ENCODE measurements at regions not wholly inside any gene's neighbourhood (a gene's known extent, or its start where the extent isn't known, plus 50 kb on each side); places are given as distances from the start of the nearest gene placed in this dataset.

DNA sequence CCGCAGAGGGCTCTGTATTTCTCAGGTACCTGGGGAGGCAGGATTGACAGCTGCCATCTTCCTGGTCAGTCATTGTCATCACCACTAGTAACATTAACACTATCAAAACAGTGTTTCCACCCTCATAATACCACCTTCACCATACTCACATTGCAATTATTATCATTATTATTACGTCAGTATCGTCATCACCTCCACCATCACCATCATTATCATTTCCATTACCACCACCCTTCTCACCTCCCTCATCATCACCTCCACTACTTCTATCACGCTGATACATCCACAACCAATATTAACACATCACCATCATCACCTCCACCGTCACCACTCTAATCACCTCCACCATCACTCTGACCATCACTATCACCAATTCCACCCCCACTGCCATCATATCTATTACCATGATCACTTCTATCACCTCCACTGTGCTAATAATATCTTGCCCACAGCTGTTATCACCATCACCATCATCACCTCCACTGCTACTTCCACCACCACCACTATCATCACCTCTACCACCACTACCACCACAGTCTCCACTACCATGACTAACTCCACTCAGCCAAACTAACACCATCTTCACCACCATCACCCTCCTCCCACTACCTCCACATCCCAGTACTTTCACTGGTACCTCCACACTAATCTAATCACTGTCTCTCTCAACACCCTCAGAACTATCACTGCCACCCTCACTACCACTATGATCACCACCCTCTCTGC is 196.4 kb downstream of the RPS24 start:
- H3K4me1 Mint-ChIP-seq, result no peaks in the 10 kb centered on the region
- H3K27me3 Mint-ChIP-seq, result peaks cover 8% of the 10 kb centered on the region
- ATAC-seq (ENCODE audit: low read depth), result no peak
- H3K27ac Mint-ChIP-seq, result no peak overlapping the region
- CTCF ChIA-PET, result no interaction called here
- Histone ChIP-seq H4K20me1 (ENCODE audit: control insufficient read depth, insufficient read depth, low read length, poor library complexity, severe bottlenecking) (no peaks in the 10 kb centered on the region), H2AFZ (ENCODE audit: insufficient read depth, low read depth, low read length, poor library complexity, severe bottlenecking) (no peak overlapping the region), H3K4me3 (ENCODE audit: control extremely low read depth in 1 of 5, extremely low read depth in 1 of 5, insufficient read depth in 1 of 5, low read depth in 2 of 5, low read length in 4 of 5) (no peak overlapping the region), H3K9me3 (ENCODE audit: control extremely low read depth in 1 of 3, control insufficient read depth in 2 of 3, insufficient read depth in 1 of 3, low read length in 2 of 3) (no peaks in the 10 kb centered on the region), H3K27me3 (replicated peaks in 1 of 4; ENCODE audit: control extremely low read depth in 1 of 4, control insufficient read depth in 3 of 4, insufficient read depth in 4 of 4, low read length in 3 of 4) (peaks cover 0 to 1% (median 0%) of the 10 kb centered on the region in 4 experiments), H3K36me3 (replicated peaks in 1 of 2; ENCODE audit: control extremely low read depth in 1 of 2, control insufficient read depth in 1 of 2, extremely low read depth in 1 of 2, insufficient read depth in 2 of 2, low read length in 1 of 2) (no peaks in the 10 kb centered on the region), H3K4me2 (replicated peaks; ENCODE audit: low read depth, low read length, poor library complexity, severe bottlenecking) (no peak overlapping the region), H3K27ac (ENCODE audit: low read length in 2 of 2) (no peak overlapping the region), H3K9ac (ENCODE audit: low read length) (no peak overlapping the region), H3K79me2 (ENCODE audit: control insufficient read depth, insufficient read depth, low read length) (no peaks in the 10 kb centered on the region), H3K4me1 (ENCODE audit: control insufficient read depth in 2 of 2, insufficient read depth in 2 of 2, low read length in 2 of 2) (no peaks in the 10 kb centered on the region)
- intact Hi-C loops (cut with micrococcal nuclease), result no loop called here
- POLR2A ChIA-PET, result no interaction called here
- WGBS (ENCODE audit: insufficient coverage), result 97% methylated on average over 5 of the region's 5 CpGs
- H3K9me3 Mint-ChIP-seq (ENCODE audit: insufficient read depth), result no peaks in the 10 kb centered on the region
- DNase-seq, result no peak
- H3K4me3 Mint-ChIP-seq, result no peak overlapping the region
- TF ChIP-seq CTCF (IDR thresholded peaks at IDR 0.05), result no peak
- TF ChIP-seq EZH2 (IDR thresholded peaks at IDR 0.05; ENCODE audit: borderline replicate concordance, insufficient read depth, low read depth, low read length, poor library complexity, severe bottlenecking), result no peak

DNA sequence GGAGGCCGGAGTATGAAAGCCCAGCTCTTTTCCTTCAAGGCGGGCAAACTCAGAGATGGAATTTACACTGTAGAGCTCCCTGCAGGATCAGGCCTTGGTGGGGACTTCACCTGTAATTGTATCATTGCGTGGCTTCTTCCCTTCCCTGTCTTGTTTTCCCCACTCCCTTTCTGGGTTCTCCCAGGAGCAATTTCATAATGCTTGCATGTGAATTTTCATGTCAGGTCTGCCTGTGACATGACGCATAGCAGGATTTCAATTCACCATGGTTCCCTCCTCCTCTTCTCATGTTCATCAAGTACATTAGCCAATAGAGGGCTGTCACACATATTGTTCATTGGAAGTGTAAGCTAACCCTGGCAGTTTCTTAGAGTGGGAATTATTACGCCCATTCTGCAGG is 197.7 kb downstream of the RPS24 start:
- DNase-seq (no peak), ATAC-seq (ENCODE audit: low read depth) (no peak)
- Histone ChIP-seq H3K27me3 (replicated peaks in 1 of 4; ENCODE audit: control extremely low read depth in 1 of 4, control insufficient read depth in 3 of 4, insufficient read depth in 4 of 4, low read length in 3 of 4) (peaks cover 0 to 3% (median 0%) of the 10 kb centered on the region in 4 experiments), H3K4me3 (ENCODE audit: control extremely low read depth in 1 of 5, extremely low read depth in 1 of 5, insufficient read depth in 1 of 5, low read depth in 2 of 5, low read length in 4 of 5) (no peak overlapping the region), H2AFZ (ENCODE audit: insufficient read depth, low read depth, low read length, poor library complexity, severe bottlenecking) (no peak overlapping the region), H3K4me2 (replicated peaks; ENCODE audit: low read depth, low read length, poor library complexity, severe bottlenecking) (no peak overlapping the region), H4K20me1 (ENCODE audit: control insufficient read depth, insufficient read depth, low read length, poor library complexity, severe bottlenecking) (no peaks in the 10 kb centered on the region), H3K27ac (ENCODE audit: low read length in 2 of 2) (no peak overlapping the region), H3K36me3 (replicated peaks in 1 of 2; ENCODE audit: control extremely low read depth in 1 of 2, control insufficient read depth in 1 of 2, extremely low read depth in 1 of 2, insufficient read depth in 2 of 2, low read length in 1 of 2) (no peaks in the 10 kb centered on the region), H3K9me3 (ENCODE audit: control extremely low read depth in 1 of 3, control insufficient read depth in 2 of 3, insufficient read depth in 1 of 3, low read length in 2 of 3) (no peaks in the 10 kb centered on the region), H3K9ac (ENCODE audit: low read length) (no peak overlapping the region), H3K4me1 (ENCODE audit: control insufficient read depth in 2 of 2, insufficient read depth in 2 of 2, low read length in 2 of 2) (no peaks in the 10 kb centered on the region), H3K79me2 (ENCODE audit: control insufficient read depth, insufficient read depth, low read length) (no peaks in the 10 kb centered on the region)
- Mint-ChIP-seq H3K9me3 (ENCODE audit: insufficient read depth) (no peaks in the 10 kb centered on the region), H3K27me3 (peaks cover 14% of the 10 kb centered on the region), H3K4me1 (no peaks in the 10 kb centered on the region), H3K4me3 (no peak overlapping the region), H3K27ac (no peak overlapping the region)
- POLR2A ChIA-PET, result no interaction called here
- CTCF ChIA-PET, result interaction anchor here (0.6 to 1.5 kb wide), 2 partner anchors 265 to 964 kb away, joined by 4 to 9 read pairs; no protein-coding TSS in a partner anchor
- 95% methylated on average over 4 of the region's 5 CpGs for WGBS (ENCODE audit: insufficient coverage)
- TF ChIP-seq EZH2 (IDR thresholded peaks at IDR 0.05; ENCODE audit: borderline replicate concordance, insufficient read depth, low read depth, low read length, poor library complexity, severe bottlenecking), result no peak
- TF ChIP-seq CTCF (IDR thresholded peaks at IDR 0.05), result no peak
- intact Hi-C loops (cut with micrococcal nuclease), result no loop called here
